HCT116 (cell line): ENCODE measurements at regions not wholly inside any gene's neighbourhood (a gene's known extent, or its start where the extent isn't known, plus 50 kb on each side); places are given as distances from the start of the nearest gene placed in this dataset.

Experiments used
- ATAC-seq: fragments of 200-7000 bp; cut with Tn5 transposase; 2 replicates; pipeline ENCODE4 v1.9.1; 2020; ENCODE audit warnings: mild to moderate bottlenecking, moderate library complexity
- BruUV-seq: library from RNA; stranded (reverse); fragments of 400-500 nt; replicated peaks from 2 replicates; lab custom pipeline; 2021; lab: Mats Ljungman, UMichigan
- CTCF ChIA-PET: fragments of 300-600 bp; sonication (Branson Sonifier 250); formaldehyde crosslinking; loops from one replicate; lab custom pipeline; 2021; ENCODE audit warnings: antibody characterized with exemption; lab: Charles Lee
- POLR2A ChIA-PET: fragments of 300-600, 350-600 bp; sonication (Branson Sonifier 250); formaldehyde crosslinking; loops from one replicate; lab custom pipeline; 2021; ENCODE audit warnings: antibody characterized with exemption; lab: Charles Lee
- RAD21 ChIA-PET, 2 experiments: fragments of 300-600 bp; sonication (Branson Sonifier 250); formaldehyde crosslinking; loops; one replicate each; lab custom pipeline; 2023; ENCODE audit warnings: low total read pairs in 2 of 2; ENCODE audit not compliant: uncharacterized antibody in 2 of 2, unreplicated experiment in 2 of 2, low non-redundant PET in 1 of 2; lab: Charles Lee
- DNase-seq: peaks from one replicate; pipeline ENCODE4 v3.0.0-alpha.2; 2010; ENCODE audit warnings: low read depth, low spot score
- H2AFZ ChIP-seq: fragments of 200-600 bp; shearing (Covaris generic), sonication (generic); 2 replicates; pipeline ENCODE4 v1.6.1; 2017; ENCODE audit warnings: low read depth, mixed run types, mixed read lengths, antibody characterized with exemption, low read length; ENCODE audit not compliant: poor library complexity, severe bottlenecking
- H3K27ac ChIP-seq: 2 replicates; pipeline ENCODE4 v1.5.1; 2012; ENCODE audit warnings: low read depth, low read length
- H3K27me3 ChIP-seq: fragments of 200-600 bp; sonication (generic); 2 replicates; pipeline ENCODE4 v1.6.1; 2016; ENCODE audit warnings: mixed run types, low read length, mixed read lengths; ENCODE audit not compliant: insufficient read depth
- H3K36me3 ChIP-seq, 2 experiments: fragments of 200-500 bp in 1 of 2; fragments of 200-600 bp in 1 of 2; sonication (Bioruptor generic) in 1 of 2; sonication (generic) in 1 of 2; 2 replicates each; pipeline versions ENCODE4 v1.5.1 to v1.6.1; 2014 to 2016; ENCODE audit warnings: low read length in 2 of 2, inconsistent platforms in 1 of 2, mixed read lengths in 1 of 2, mixed run types in 1 of 2; ENCODE audit not compliant: insufficient read depth in 2 of 2, control insufficient read depth in 1 of 2
- H3K4me1 ChIP-seq, 2 experiments: fragments of 200-600 bp in 1 of 2; sonication (generic) in 1 of 2; 2 replicates each; pipeline versions ENCODE4 v1.5.1 to v1.6.1; 2012 to 2017; ENCODE audit warnings: low read length in 2 of 2, inconsistent platforms in 1 of 2, mild to moderate bottlenecking in 1 of 2, mixed read lengths in 1 of 2, mixed run types in 1 of 2, moderate library complexity in 1 of 2; ENCODE audit not compliant: insufficient read depth in 2 of 2, control insufficient read depth in 1 of 2
- H3K4me2 ChIP-seq: fragments of 200-600 bp; sonication (generic); 2 replicates; pipeline ENCODE4 v1.6.1; 2017; ENCODE audit warnings: mixed run types, low read length, mixed read lengths
- H3K4me3 ChIP-seq, 2 experiments: fragments of 200-600 bp in 1 of 2; sonication (generic) in 1 of 2; replicated peaks in 1 of 2; 2 replicates each; pipeline ENCODE4 v1.5.1; 2011 to 2016; ENCODE audit warnings: low read length in 2 of 2, control low read depth in 1 of 2, low read depth in 1 of 2, mild to moderate bottlenecking in 1 of 2, mixed read lengths in 1 of 2, mixed run types in 1 of 2
- H3K79me2 ChIP-seq: fragments of 200-600 bp; sonication (generic); 2 replicates; pipeline ENCODE4 v1.6.1; 2017; ENCODE audit warnings: mild to moderate bottlenecking, mixed run types, low read length, moderate library complexity, mixed read lengths; ENCODE audit not compliant: insufficient read depth
- H3K9ac ChIP-seq: fragments of 200-600 bp; sonication (generic); 2 replicates; pipeline ENCODE4 v1.6.1; 2016; ENCODE audit warnings: low read length, mixed read lengths
- H3K9me2 ChIP-seq: fragments of 200-600 bp; sonication (generic), shearing (Covaris generic); 2 replicates; pipeline ENCODE4 v1.6.1; 2017; ENCODE audit warnings: mixed run types, mild to moderate bottlenecking, moderate library complexity; ENCODE audit not compliant: insufficient read depth
- H3K9me3 ChIP-seq, 2 experiments: fragments of 200-500 bp in 1 of 2; fragments of 200-600 bp in 1 of 2; sonication (Bioruptor generic) in 1 of 2; sonication (generic) in 1 of 2; 2 replicates each; pipeline ENCODE4 v1.6.1; 2014 to 2017; ENCODE audit warnings: low read length in 2 of 2, mixed read lengths in 2 of 2, inconsistent platforms in 1 of 2, low read depth in 1 of 2, mild to moderate bottlenecking in 1 of 2, mixed run types in 1 of 2, moderate library complexity in 1 of 2; ENCODE audit not compliant: control insufficient read depth in 1 of 2, insufficient read depth in 1 of 2
- H4K20me1 ChIP-seq: fragments of 200-600 bp; sonication (generic), shearing (Covaris generic); 2 replicates; pipeline ENCODE4 v1.6.1; 2017; ENCODE audit warnings: mixed run types, mild to moderate bottlenecking, moderate library complexity; ENCODE audit not compliant: insufficient read depth
- ATF3 ChIP-seq: IDR thresholded peaks from 2 replicates; pipeline ENCODE4 v1.6.1; 2012
- CBX3 ChIP-seq: IDR thresholded peaks from 2 replicates; pipeline ENCODE4 v1.6.1; 2012; ENCODE audit warnings: low read depth
- CEBPB ChIP-seq: IDR thresholded peaks from 2 replicates; pipeline ENCODE4 v1.6.1; 2012; ENCODE audit warnings: low read depth
- CTCF ChIP-seq, 3 experiments: fragments of 200-600 bp in 1 of 3; sonication (generic) in 1 of 3; IDR thresholded peaks in 2 of 3; conservative IDR thresholded peaks in 1 of 3; 2 replicates each; pipeline ENCODE4 v1.5.1; 2012 to 2017; ENCODE audit warnings: low read depth in 2 of 3, low read length in 2 of 3, antibody characterized with exemption in 1 of 3, borderline replicate concordance in 1 of 3, control low read depth in 1 of 3, mild to moderate bottlenecking in 1 of 3, mixed read lengths in 1 of 3, mixed run types in 1 of 3, moderate library complexity in 1 of 3; ENCODE audit not compliant: insufficient read depth in 1 of 3
- EGR1 ChIP-seq: IDR thresholded peaks from 2 replicates; pipeline ENCODE4 v1.6.1; 2012; ENCODE audit warnings: low read depth
- ELF1 ChIP-seq: IDR thresholded peaks from 2 replicates; pipeline ENCODE4 v1.6.1; 2012; ENCODE audit warnings: low read depth, borderline replicate concordance
- EZH2 ChIP-seq: fragments of 200-600 bp; sonication (generic); IDR thresholded peaks from 2 replicates; pipeline ENCODE4 v1.6.1; 2017; ENCODE audit warnings: antibody characterized with exemption, mixed run types
- EZH2phosphoT487 ChIP-seq: fragments of 200-600 bp; IDR thresholded peaks from 2 replicates; pipeline ENCODE4 v1.6.1; 2018; ENCODE audit warnings: antibody characterized with exemption, borderline replicate concordance
- FOSL1 ChIP-seq: IDR thresholded peaks from 2 replicates; pipeline ENCODE4 v1.6.1; 2012; ENCODE audit warnings: low read depth
- JUND ChIP-seq: IDR thresholded peaks from 2 replicates; pipeline ENCODE4 v1.6.1; 2012
- MAX ChIP-seq: IDR thresholded peaks from 2 replicates; pipeline ENCODE4 v1.6.1; 2012
- POLR2A ChIP-seq: IDR thresholded peaks from 2 replicates; pipeline ENCODE4 v1.7.0; 2011; ENCODE audit warnings: borderline replicate concordance; ENCODE audit not compliant: insufficient read depth, insufficient read length; ENCODE audit errors: extremely low read depth
- POLR2AphosphoS5 ChIP-seq: IDR thresholded peaks from 2 replicates; pipeline ENCODE4 v1.6.1; 2011; ENCODE audit warnings: mild to moderate bottlenecking, low read depth, low read length, moderate library complexity
- RAD21 ChIP-seq: IDR thresholded peaks from 2 replicates; pipeline ENCODE4 v1.6.1; 2012; ENCODE audit warnings: low read depth, mild to moderate bottlenecking
- REST ChIP-seq: IDR thresholded peaks from 2 replicates; pipeline ENCODE4 v1.6.1; 2012; ENCODE audit warnings: low read depth
- SIN3A ChIP-seq: IDR thresholded peaks from 2 replicates; pipeline ENCODE4 v1.6.1; 2012; ENCODE audit warnings: low read depth
- SP1 ChIP-seq: IDR thresholded peaks from 2 replicates; pipeline ENCODE4 v1.6.1; 2012; ENCODE audit warnings: low read depth
- TCF7L2 ChIP-seq: IDR thresholded peaks from 2 replicates; pipeline ENCODE4 v1.7.0; 2011; ENCODE audit warnings: borderline replicate concordance, inconsistent platforms; ENCODE audit not compliant: insufficient read depth, insufficient read length; ENCODE audit errors: extremely low read depth
- YY1 ChIP-seq: IDR thresholded peaks from 2 replicates; pipeline ENCODE4 v1.6.1; 2011; ENCODE audit warnings: low read length, low read depth, moderate library complexity, mild to moderate bottlenecking; ENCODE audit not compliant: insufficient replicate concordance; ENCODE audit errors: extremely low read depth
- ZBTB33 ChIP-seq: IDR thresholded peaks from 2 replicates; pipeline ENCODE4 v1.6.1; 2011; ENCODE audit warnings: mild to moderate bottlenecking, low read length, moderate library complexity; ENCODE audit not compliant: insufficient replicate concordance; ENCODE audit errors: extremely low read depth
- intact Hi-C: fragments of 100-400 bp; cut with micrococcal nuclease; formaldehyde crosslinking; loops from 2 replicates; pipeline ENCODE4 v1.10.0; 2022

GRCh38 chr1:83637586-83637985 is 361.3 kb downstream of the TTLL7 start:
- Histone ChIP-seq H3K9ac (no peak overlapping the region), H3K4me3 (no peak overlapping the region), H3K4me2 (no peak overlapping the region), H3K27ac (no peak overlapping the region), H3K9me3 (no peaks in the 10 kb centered on the region), H3K79me2 (no peaks in the 10 kb centered on the region), H4K20me1 (no peaks in the 10 kb centered on the region), H3K4me1 (no peaks in the 10 kb centered on the region), H3K27me3 (peaks cover 5% of the 10 kb centered on the region; the same call in 1 of the 2 replicates), H3K9me2 (no peaks in the 10 kb centered on the region), H3K36me3 (no peaks in the 10 kb centered on the region), H2AFZ (no peak overlapping the region)
- ChIA-PET RAD21 (no interaction called here), POLR2A (no interaction called here), CTCF (no interaction called here)
- TF ChIP-seq ATF3 (no peak), POLR2A (no peak), SIN3A (no peak), CEBPB (no peak), EGR1 (no peak), ELF1 (no peak), TCF7L2 (no peak), SP1 (no peak), RAD21 (no peak), POLR2AphosphoS5 (no peak), EZH2 (no peak), YY1 (no peak), FOSL1 (no peak), MAX (no peak), REST (no peak), JUND (no peak), CBX3 (no peak), EZH2phosphoT487 (no peak), ZBTB33 (no peak), CTCF (IDR thresholded peaks at IDR 0.05 in 2 of 3, conservative IDR thresholded peaks at IDR 0.05 in 1 of 3; ENCODE audit: borderline replicate concordance in 1 of 3, insufficient read depth in 1 of 3, low read depth in 2 of 3, low read length in 2 of 3) (no peak)
- intact Hi-C loops, result no loop called here
- ATAC-seq, result no peak
- DNase-seq, result no peak
- no TSS peak for BruUV-seq
